Epidermal melanocyte (primary cell): ENCODE measurements at regions not wholly inside any gene's neighbourhood (a gene's known extent, or its start where the extent isn't known, plus 50 kb on each side); places are given as distances from the start of the nearest gene placed in this dataset.

ENCODE experiments used
- DNase-seq: peaks from one replicate; pipeline ENCODE4 v3.0.0; 2011; ENCODE audit warnings: low spot score; ENCODE audit not compliant: insufficient read length

DNA sequence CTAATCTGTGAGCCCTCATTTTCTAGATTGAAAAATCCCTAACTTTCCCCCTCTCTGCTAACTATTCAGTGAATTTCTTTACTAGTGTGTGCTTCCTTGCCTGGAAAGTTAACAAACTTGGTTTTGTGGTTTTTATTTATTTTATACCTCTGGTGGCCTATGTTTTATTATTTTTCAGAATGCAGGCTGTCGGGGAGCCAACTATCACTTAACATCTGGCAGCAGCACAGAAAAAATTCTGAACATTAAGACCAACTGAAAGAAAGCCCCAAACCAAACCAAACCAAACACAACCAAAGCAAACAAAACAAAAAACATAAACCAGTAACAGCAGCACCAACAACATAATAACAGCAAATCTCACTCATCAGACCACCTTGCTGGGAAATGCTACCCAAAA, 109.0 kb upstream of the KL start:
- no peak for DNase-seq

DNA sequence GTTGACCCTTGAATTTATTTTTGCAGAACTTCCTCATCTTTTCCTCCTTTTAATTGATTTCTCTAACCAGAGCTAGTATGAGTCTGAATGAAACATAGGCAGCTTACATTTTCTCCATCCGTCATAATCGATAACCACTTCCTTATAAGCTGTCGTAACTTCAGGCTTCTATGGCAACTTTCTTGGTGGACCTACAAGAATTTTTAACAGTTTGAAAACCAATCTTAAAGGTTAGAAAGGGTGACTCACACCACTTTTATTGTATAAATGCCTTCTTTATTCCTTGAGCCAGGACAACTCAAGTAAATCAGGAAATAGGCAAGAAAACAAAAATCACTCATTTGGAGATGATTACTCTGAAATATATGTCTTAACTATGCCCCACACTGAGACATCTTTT, 105.7 kb upstream of the KL start:
- no peak for DNase-seq

DNA sequence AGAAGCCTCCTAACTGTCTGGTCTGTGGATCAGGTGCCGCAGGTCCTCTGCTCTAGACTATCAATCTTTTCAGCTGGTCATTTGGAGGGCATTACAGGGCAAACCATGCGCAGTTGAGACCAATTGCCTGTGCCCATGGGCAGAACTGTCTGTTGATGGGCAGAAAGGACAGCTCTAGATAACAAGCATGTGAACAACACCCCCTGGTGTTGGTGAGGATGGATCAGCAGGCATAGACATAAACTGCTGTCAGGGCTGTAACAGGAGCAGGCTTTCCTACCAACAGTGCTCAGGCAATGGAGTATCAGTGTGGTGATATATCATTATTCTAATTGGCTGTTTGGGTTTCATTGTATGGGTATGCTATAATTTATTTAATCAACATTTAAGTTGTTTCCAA, 104.7 kb upstream of the KL start:
- DNase-seq: no peak

DNA sequence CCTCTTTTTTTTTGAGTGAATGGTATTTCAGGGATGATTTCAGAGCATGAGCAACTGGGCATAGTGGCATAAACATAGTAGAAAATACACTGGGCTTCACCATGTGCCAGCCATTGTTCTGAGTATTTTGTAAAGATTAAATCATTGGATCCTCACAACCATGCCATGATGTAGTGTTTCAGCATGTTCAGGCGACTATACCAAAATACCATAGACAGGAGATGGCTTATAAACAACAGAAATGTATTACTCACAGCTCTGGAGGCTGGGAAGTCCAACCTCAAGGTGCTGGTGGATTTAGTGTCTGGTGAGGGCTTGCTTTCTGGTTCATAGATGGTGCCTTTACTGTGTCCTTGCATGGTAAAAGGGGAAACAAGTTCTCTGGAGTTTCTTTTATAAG, 101.5 kb upstream of the KL start:
- no peak for DNase-seq

- DNase-seq: no peak
Measured at GRCh38 chr13:32917504-32917903, 98.7 kb upstream of the KL start.

DNA sequence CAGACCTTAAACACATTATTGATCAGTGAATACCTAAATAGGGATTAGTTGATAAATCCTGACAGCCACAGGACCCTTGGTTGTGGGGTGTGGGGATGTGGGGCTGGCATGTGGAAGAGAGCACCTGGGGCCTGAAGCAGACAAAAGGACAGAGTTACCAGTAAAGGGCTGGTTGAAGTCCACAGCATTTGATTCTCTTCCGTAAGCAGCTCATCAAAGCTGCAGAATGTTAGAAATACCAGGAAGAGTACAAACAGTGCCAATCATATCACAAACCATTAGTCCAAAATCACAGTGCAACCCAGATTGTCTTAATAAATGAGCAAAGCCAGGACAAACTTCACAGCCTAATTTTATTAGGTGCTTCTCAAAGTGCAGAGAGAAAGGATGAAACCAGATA, 92.5 kb upstream of the KL start:
- no peak for DNase-seq

- no peak for DNase-seq
Measured at GRCh38 chr13:32924886-32925285, 91.3 kb upstream of the KL start.

DNA sequence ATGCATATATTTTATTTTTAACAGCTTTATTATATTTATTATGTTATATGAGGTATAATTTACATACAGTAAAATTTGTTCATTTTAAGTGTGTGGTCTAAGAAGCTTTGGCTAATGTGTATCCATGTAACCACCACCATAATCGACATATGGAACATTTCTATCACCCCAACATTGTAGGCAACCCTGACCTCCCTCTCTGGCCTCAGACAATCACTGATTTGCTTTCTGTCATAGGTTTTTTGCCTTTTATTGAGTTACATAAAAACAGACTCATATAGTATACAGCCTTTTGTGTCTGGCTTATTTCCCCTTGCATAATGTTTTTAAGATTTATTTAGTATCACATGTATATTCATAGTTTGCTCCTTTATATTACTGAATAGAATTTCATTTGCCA, 90.7 kb upstream of the KL start:
- DNase-seq: no peak

GRCh38 chr13:32932376-32932775, 83.8 kb upstream of the KL start:
- DNase-seq: no peak

GRCh38 chr13:32936716-32937115, 79.5 kb upstream of the KL start:
- no peak for DNase-seq

GRCh38 chr13:32938314-32938713, 77.9 kb upstream of the KL start:
- no peak for DNase-seq

GRCh38 chr13:32938907-32939306, 77.3 kb upstream of the KL start:
- no peak for DNase-seq

DNA sequence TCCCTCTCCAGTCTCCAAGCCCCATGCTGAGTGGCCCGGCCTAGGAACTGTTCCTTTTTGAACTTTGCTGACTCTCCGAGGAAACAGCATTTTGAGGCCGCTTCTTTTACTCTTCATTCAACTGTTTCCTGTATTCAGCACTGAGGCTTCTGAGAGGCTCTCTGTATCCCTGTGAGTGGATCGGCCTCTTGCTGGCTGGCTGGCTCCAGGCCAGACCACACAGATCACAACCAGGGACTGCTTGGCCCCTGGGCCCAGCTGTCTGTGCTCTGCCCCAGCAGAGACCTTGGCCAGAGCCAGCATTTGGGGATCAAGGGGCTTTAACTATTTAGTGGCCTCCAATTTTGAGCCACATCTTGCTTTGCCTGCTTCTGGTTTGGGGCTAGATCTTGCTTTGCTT, 75.6 kb upstream of the KL start:
- peak; percentile 60 for DNase-seq

DNA sequence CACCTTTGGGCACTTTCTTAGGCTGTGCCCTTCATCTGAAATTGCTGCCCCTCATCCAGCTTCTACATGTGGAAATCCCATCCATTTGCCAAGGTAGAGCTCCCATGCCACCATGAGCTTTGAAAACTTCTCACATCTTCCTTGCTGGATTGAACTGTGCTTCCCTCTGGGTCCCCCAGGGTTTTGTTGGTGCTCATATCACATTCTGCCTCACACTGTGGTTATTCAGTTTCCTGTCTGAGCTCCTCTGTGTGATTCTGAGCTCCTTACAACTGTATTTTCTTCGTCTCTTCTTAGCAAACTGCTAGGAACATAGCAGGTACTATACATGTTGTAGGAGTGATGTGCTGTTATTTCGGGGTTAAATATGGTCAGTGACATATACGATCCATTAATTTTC, 74.9 kb upstream of the KL start:
- no peak for DNase-seq

DNA sequence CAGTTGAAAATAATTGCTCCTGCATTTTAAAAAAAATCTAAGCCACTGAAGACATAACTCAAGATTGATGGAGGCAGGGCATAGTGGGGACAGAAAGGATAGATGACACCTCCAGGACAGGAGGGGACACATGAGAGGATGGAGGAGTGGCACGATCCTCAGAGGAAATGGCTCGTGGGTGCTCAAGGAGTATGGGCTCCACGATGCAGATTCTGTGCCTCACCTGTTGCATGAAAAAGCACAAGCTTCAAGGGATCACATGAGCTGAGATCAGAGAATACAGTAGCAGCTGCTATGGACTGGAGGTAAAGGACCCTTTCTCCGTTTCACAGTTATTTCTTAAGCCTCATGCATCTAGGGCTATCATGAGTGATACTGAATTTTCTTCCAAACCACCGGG, 69.7 kb upstream of the KL start:
- DNase-seq: no peak

- DNase-seq: no peak
Measured at GRCh38 chr13:32947411-32948276, 68.6 kb upstream of the KL start.

GRCh38 chr13:32949820-32950219, 66.4 kb upstream of the KL start:
- DNase-seq: no peak

- no peak for DNase-seq
Measured at GRCh38 chr13:32951580-32951979, 64.6 kb upstream of the KL start.

- DNase-seq: no peak
Measured at GRCh38 chr13:32955881-32956594, 60.2 kb upstream of the KL start.

GRCh38 chr13:32956595-32956933, 59.7 kb upstream of the KL start:
- no peak for DNase-seq

GRCh38 chr13:32960626-32961025, 55.6 kb upstream of the KL start:
- no peak for DNase-seq

GRCh38 chr13:32961724-32962123, 54.5 kb upstream of the KL start:
- no peak for DNase-seq

DNA sequence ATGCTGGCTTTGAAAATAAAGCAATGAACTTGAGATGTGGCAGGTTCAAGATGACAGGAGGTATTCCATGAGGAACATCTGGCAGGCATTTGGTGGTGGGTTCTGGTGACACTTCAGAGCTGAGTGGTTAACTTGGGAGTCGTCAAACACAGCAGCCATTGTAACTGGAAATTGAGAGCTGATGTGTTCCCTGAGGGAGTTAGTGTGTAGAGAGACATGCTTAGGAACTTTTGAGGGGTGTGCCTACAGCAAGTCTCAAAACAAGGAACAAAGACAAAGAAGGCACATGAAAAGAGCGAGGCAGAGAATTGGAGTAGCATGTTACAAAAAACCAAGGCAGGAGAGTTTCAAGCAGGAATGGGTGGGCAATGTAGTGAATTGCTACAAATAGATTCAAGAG, 53.9 kb upstream of the KL start:
- no peak for DNase-seq
